SK-N-SH (cell line): ENCODE measurements at regions not wholly inside any gene's neighbourhood (a gene's known extent, or its start where the extent isn't known, plus 50 kb on each side); places are given as distances from the start of the nearest gene placed in this dataset.

Source experiments
- CTCF ChIA-PET: fragments of 300-600, 350-600 bp; formaldehyde crosslinking; extraction: SDS; loops from one replicate; lab custom pipeline; 2021; lab: Yijun Ruan, JAX
- POLR2A ChIA-PET: fragments of 350-600 bp; sonication (Branson Sonifier 250); formaldehyde crosslinking; extraction: SDS; loops from one replicate; lab custom pipeline; 2020; ENCODE audit warnings: antibody characterized with exemption, inconsistent platforms; lab: Yijun Ruan, JAX
- DNase-seq: peaks from one replicate; pipeline ENCODE4 v3.0.0; 2012
- H2AFZ ChIP-seq: fragments of 200-600 bp; sonication (generic); 2 replicates; pipeline ENCODE4 v1.8.1; 2016; ENCODE audit warnings: antibody characterized with exemption, mild to moderate bottlenecking, low read depth
- H3F3A ChIP-seq: fragments of 200-600 bp; sonication (generic); replicated peaks from 2 replicates; pipeline ENCODE3; 2016; ENCODE audit warnings: antibody characterized with exemption, mild to moderate bottlenecking; ENCODE audit not compliant: insufficient read depth
- H3K27ac ChIP-seq, 2 experiments: fragments of 200-500 bp in 1 of 2; fragments of 200-600 bp in 1 of 2; sonication (Bioruptor generic) in 1 of 2; sonication (generic), shearing (Covaris generic) in 1 of 2; 2 replicates each; pipeline versions ENCODE4 v1.5.1 to v1.6.1; 2014 to 2016; ENCODE audit warnings: low read depth in 2 of 2, inconsistent platforms in 1 of 2, low read length in 1 of 2, mild to moderate bottlenecking in 1 of 2, mixed read lengths in 1 of 2
- H3K27me3 ChIP-seq: fragments of 200-600 bp; sonication (generic), shearing (Covaris generic); 2 replicates; pipeline ENCODE4 v1.6.1; 2016; ENCODE audit warnings: mixed run types; ENCODE audit not compliant: insufficient read depth
- H3K36me3 ChIP-seq, 2 experiments: fragments of 200-500 bp in 1 of 2; fragments of 200-600 bp in 1 of 2; sonication (Bioruptor generic) in 1 of 2; sonication (generic) in 1 of 2; replicated peaks in 1 of 2; 2 replicates each; pipeline versions ENCODE3 to v1.5.1; 2014 to 2016; ENCODE audit warnings: low read length in 1 of 2, mild to moderate bottlenecking in 1 of 2; ENCODE audit not compliant: insufficient read depth in 2 of 2, control insufficient read depth in 1 of 2
- H3K4me1 ChIP-seq, 2 experiments: fragments of 200-500 bp in 1 of 2; fragments of 200-600 bp in 1 of 2; sonication (Bioruptor generic) in 1 of 2; sonication (generic), shearing (Covaris generic) in 1 of 2; 2 replicates each; pipeline versions ENCODE4 v1.5.1 to v1.6.1; 2014 to 2016; ENCODE audit warnings: low read depth in 1 of 2, low read length in 1 of 2, mixed run types in 1 of 2; ENCODE audit not compliant: insufficient read depth in 2 of 2, control insufficient read depth in 1 of 2
- H3K4me2 ChIP-seq: fragments of 200-600 bp; sonication (generic), shearing (Covaris generic); 2 replicates; pipeline ENCODE4 v1.6.1; 2017; ENCODE audit warnings: mixed run types
- H3K4me3 ChIP-seq, 2 experiments: fragments of 200-500 bp in 1 of 2; fragments of 200-600 bp in 1 of 2; sonication (Bioruptor generic) in 1 of 2; sonication (generic), shearing (Covaris generic) in 1 of 2; 2 replicates each; pipeline versions ENCODE4 v1.5.1 to v1.8.1; 2014 to 2016; ENCODE audit warnings: low read depth in 2 of 2, inconsistent platforms in 1 of 2, low read length in 1 of 2, mild to moderate bottlenecking in 1 of 2, mixed read lengths in 1 of 2, moderate library complexity in 1 of 2
- H3K79me2 ChIP-seq: fragments of 200-600 bp; sonication (generic); 2 replicates; pipeline ENCODE4 v1.8.1; 2017; ENCODE audit warnings: mild to moderate bottlenecking; ENCODE audit not compliant: insufficient read depth
- H3K9ac ChIP-seq: fragments of 200-600 bp; sonication (generic); 2 replicates; pipeline ENCODE4 v1.6.1; 2017; ENCODE audit warnings: mixed run types
- H3K9me2 ChIP-seq: fragments of 200-600 bp; sonication (generic); 2 replicates; pipeline ENCODE4 v1.6.1; 2017; ENCODE audit warnings: mixed run types
- H3K9me3 ChIP-seq: fragments of 200-600 bp; sonication (generic); 2 replicates; pipeline ENCODE4 v1.6.1; 2017; ENCODE audit warnings: mixed run types, mild to moderate bottlenecking, moderate library complexity
- H4K20me1 ChIP-seq: fragments of 200-600 bp; sonication (generic); 2 replicates; pipeline ENCODE4 v1.6.1; 2017; ENCODE audit warnings: mild to moderate bottlenecking, mixed run types; ENCODE audit not compliant: insufficient read depth
- CHD2 ChIP-seq: fragments of 150-350 bp; IDR thresholded peaks from 2 replicates; pipeline ENCODE4 v1.6.1; 2018; ENCODE audit warnings: low read length; ENCODE audit not compliant: partially characterized antibody
- EP300 ChIP-seq, 2 experiments: IDR thresholded peaks; 2 replicates each; pipeline versions ENCODE4 v1.4.0 to v1.6.1; 2012; ENCODE audit warnings: borderline replicate concordance in 1 of 2, low read depth in 1 of 2, low read length in 1 of 2
- EZH2phosphoT487 ChIP-seq: fragments of 200-600 bp; sonication (generic); IDR thresholded peaks from 2 replicates; pipeline ENCODE4 v1.6.1; 2017; ENCODE audit warnings: low read depth, mixed run types, mild to moderate bottlenecking, antibody characterized with exemption, moderate library complexity, borderline replicate concordance
- FOSL2 ChIP-seq: IDR thresholded peaks from 2 replicates; pipeline ENCODE4 v1.4.0; 2012; ENCODE audit warnings: low read depth, mild to moderate bottlenecking, moderate library complexity, borderline replicate concordance
- FOXM1 ChIP-seq: IDR thresholded peaks from 2 replicates; pipeline ENCODE4 v1.4.0; 2012; ENCODE audit warnings: low read depth, mild to moderate bottlenecking
- MEF2A ChIP-seq: IDR thresholded peaks from 2 replicates; pipeline ENCODE4 v1.4.0; 2012; ENCODE audit warnings: low read depth, borderline replicate concordance
- MXI1 ChIP-seq: IDR thresholded peaks from 2 replicates; pipeline ENCODE4 v1.6.1; 2012; ENCODE audit warnings: mild to moderate bottlenecking, low read depth, low read length, improper control_type of control experiment
- NRF1 ChIP-seq: IDR thresholded peaks from 2 replicates; pipeline ENCODE4 v1.6.1; 2012; ENCODE audit warnings: low read depth, mild to moderate bottlenecking, low read length
- RAD21 ChIP-seq: IDR thresholded peaks from 2 replicates; pipeline ENCODE4 v1.6.1; 2012; ENCODE audit warnings: mild to moderate bottlenecking, low read length
- SIN3A ChIP-seq: IDR thresholded peaks from 2 replicates; pipeline ENCODE4 v1.6.1; 2012; ENCODE audit warnings: low read depth, mild to moderate bottlenecking, low read length, moderate library complexity, borderline replicate concordance
- SMC3 ChIP-seq: IDR thresholded peaks from 2 replicates; pipeline ENCODE4 v1.6.1; 2012; ENCODE audit warnings: low read depth, low read length, improper control_type of control experiment
- TCF12 ChIP-seq: IDR thresholded peaks from 2 replicates; pipeline ENCODE4 v1.4.0; 2012
- TEAD4 ChIP-seq: IDR thresholded peaks from 2 replicates; pipeline ENCODE4 v1.4.0; 2012; ENCODE audit warnings: mild to moderate bottlenecking, borderline replicate concordance; ENCODE audit not compliant: insufficient read depth
- WGBS: methylation state at CpG from one replicate; pipeline ENCODE4 v1.1.6; 2017; ENCODE audit warnings: low lambda C conversion rate; 5-methylcytosine and 5-hydroxymethylcytosine counted together
- TF ChIP-seq, protein P1 (sequence below): IDR thresholded peaks from 2 replicates; pipeline ENCODE4 v1.4.0; 2012; ENCODE audit warnings: low read depth, borderline replicate concordance
- TF ChIP-seq, protein P2 (sequence below): IDR thresholded peaks from 2 replicates; pipeline ENCODE4 v1.4.0; 2012; ENCODE audit warnings: low read depth
- TF ChIP-seq, protein P3 (sequence below): IDR thresholded peaks from 2 replicates; pipeline ENCODE4; 2012
- TF ChIP-seq, protein P4 (sequence below): fragments of 200-600 bp; sonication (generic); IDR thresholded peaks from 2 replicates; pipeline ENCODE4 v1.6.1; 2017; ENCODE audit warnings: antibody characterized with exemption, mild to moderate bottlenecking, moderate library complexity
- TF ChIP-seq, protein P5 (sequence below): IDR thresholded peaks from 2 replicates; pipeline ENCODE4 v1.4.0; 2012; ENCODE audit warnings: low read depth, borderline replicate concordance

DNA sequence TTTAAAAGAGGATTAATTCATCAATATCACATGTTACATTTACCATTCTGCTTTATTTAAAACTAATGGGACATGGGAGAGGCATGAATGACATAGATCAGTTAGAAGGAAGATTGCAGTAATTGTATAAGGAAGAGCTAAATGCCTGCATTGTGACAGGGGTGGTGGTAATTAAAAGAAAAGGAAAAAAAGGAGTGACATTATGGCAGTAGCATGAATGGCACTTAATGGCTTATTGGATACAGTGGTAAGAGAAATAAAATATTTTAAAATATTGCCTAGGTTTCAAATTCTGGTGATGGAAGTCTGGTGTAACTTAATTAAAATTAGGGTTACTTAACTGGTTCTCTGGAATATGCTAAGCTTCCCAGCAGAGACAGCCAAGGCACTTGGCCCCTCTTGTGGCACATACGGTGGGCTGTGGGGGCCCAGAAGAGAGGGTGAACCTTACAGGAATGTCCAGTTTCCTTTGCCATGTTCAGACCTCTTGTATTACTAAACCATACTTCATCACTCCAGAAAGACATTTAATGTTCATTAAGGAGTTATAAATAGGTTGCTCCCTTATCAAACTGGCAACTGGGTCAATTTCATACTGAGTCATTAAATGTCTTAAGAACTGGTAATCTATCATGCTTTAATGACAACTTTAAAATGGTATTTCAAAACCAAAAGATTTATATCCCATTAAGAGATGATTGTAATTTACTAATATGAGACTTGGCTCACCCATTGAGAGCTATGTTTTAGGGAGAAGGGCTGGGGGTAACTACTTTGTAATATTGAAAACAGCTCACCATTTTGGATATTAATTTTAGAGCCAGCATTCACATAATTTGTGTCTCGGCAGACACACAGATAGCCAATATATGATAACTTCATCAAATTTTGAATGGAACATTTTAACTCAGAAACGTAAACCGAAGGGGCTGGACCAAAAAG is 798.9 kb upstream of the PIK3C3 start:
- H3K27ac ChIP-seq = no peak overlapping the region

DNA sequence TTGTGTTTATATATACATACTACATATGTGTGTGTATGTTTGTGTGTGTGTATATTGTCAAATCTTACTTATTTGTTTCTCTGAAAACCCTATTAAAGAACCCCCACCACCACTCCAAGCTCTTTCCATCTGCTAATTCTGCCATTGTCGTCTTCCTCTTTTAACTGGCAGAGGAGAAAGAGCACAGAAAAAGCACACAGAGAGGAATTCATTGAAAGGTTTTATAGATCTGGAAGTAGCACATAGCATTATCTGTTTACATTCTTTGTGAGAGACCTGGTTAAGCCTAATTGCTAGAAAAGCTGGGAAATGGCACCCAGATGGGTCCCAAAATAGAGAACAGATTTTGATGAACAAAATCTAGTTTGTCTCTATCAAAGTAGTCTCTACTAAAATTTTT is 800.0 kb upstream of the PIK3C3 start:
- TF ChIP-seq TEAD4 = no peak
- TF ChIP-seq SMC3 = no peak
- TF ChIP-seq, protein P1, sequence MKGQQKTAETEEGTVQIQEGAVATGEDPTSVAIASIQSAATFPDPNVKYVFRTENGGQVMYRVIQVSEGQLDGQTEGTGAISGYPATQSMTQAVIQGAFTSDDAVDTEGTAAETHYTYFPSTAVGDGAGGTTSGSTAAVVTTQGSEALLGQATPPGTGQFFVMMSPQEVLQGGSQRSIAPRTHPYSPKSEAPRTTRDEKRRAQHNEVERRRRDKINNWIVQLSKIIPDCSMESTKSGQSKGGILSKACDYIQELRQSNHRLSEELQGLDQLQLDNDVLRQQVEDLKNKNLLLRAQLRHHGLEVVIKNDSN = no peak
- TF ChIP-seq CHD2 = no peak
- TF ChIP-seq FOXM1 = no peak
- no peak for TF ChIP-seq EP300 (IDR thresholded peaks at IDR 0.05; ENCODE audit: borderline replicate concordance in 1 of 2, low read depth in 1 of 2, low read length in 1 of 2)
- no peak for TF ChIP-seq SIN3A
- no peak for TF ChIP-seq RAD21
- TF ChIP-seq NRF1 = no peak
- no peak for TF ChIP-seq EZH2phosphoT487
- TF ChIP-seq MEF2A = no peak
- no peak for TF ChIP-seq TCF12
- TF ChIP-seq, protein P2, sequence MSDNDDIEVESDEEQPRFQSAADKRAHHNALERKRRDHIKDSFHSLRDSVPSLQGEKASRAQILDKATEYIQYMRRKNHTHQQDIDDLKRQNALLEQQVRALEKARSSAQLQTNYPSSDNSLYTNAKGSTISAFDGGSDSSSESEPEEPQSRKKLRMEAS = no peak
- TF ChIP-seq, protein P3, sequence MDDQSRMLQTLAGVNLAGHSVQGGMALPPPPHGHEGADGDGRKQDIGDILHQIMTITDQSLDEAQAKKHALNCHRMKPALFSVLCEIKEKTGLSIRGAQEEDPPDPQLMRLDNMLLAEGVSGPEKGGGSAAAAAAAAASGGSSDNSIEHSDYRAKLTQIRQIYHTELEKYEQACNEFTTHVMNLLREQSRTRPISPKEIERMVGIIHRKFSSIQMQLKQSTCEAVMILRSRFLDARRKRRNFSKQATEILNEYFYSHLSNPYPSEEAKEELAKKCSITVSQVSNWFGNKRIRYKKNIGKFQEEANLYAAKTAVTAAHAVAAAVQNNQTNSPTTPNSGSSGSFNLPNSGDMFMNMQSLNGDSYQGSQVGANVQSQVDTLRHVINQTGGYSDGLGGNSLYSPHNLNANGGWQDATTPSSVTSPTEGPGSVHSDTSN = no peak
- TF ChIP-seq, protein P4, sequence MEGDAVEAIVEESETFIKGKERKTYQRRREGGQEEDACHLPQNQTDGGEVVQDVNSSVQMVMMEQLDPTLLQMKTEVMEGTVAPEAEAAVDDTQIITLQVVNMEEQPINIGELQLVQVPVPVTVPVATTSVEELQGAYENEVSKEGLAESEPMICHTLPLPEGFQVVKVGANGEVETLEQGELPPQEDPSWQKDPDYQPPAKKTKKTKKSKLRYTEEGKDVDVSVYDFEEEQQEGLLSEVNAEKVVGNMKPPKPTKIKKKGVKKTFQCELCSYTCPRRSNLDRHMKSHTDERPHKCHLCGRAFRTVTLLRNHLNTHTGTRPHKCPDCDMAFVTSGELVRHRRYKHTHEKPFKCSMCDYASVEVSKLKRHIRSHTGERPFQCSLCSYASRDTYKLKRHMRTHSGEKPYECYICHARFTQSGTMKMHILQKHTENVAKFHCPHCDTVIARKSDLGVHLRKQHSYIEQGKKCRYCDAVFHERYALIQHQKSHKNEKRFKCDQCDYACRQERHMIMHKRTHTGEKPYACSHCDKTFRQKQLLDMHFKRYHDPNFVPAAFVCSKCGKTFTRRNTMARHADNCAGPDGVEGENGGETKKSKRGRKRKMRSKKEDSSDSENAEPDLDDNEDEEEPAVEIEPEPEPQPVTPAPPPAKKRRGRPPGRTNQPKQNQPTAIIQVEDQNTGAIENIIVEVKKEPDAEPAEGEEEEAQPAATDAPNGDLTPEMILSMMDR = no peak
- TF ChIP-seq MXI1 = no peak
- TF ChIP-seq, protein P5, sequence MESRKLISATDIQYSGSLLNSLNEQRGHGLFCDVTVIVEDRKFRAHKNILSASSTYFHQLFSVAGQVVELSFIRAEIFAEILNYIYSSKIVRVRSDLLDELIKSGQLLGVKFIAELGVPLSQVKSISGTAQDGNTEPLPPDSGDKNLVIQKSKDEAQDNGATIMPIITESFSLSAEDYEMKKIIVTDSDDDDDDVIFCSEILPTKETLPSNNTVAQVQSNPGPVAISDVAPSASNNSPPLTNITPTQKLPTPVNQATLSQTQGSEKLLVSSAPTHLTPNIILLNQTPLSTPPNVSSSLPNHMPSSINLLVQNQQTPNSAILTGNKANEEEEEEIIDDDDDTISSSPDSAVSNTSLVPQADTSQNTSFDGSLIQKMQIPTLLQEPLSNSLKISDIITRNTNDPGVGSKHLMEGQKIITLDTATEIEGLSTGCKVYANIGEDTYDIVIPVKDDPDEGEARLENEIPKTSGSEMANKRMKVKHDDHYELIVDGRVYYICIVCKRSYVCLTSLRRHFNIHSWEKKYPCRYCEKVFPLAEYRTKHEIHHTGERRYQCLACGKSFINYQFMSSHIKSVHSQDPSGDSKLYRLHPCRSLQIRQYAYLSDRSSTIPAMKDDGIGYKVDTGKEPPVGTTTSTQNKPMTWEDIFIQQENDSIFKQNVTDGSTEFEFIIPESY = no peak
- no peak for TF ChIP-seq FOSL2
- Histone ChIP-seq H3K36me3 (no peaks in the 10 kb centered on the region), H3F3A (no peaks in the 10 kb centered on the region), H3K9me3 (no peaks in the 10 kb centered on the region), H3K9me2 (no peaks in the 10 kb centered on the region), H3K27ac (no peak overlapping the region), H3K9ac (no peak overlapping the region), H2AFZ (no peak overlapping the region), H4K20me1 (no peaks in the 10 kb centered on the region), H3K27me3 (no peaks in the 10 kb centered on the region), H3K4me2 (no peak overlapping the region), H3K79me2 (no peaks in the 10 kb centered on the region), H3K4me1 (no peaks in the 10 kb centered on the region), H3K4me3 (no peak overlapping the region)
- POLR2A ChIA-PET = no interaction called here
- no peak for DNase-seq
- 84% methylated on average over 1 of the region's 1 CpG for WGBS
- CTCF ChIA-PET = interaction anchor here (1.7 kb wide), 1 partner anchor 13 kb away, joined by 3 read pairs; no protein-coding TSS in a partner anchor

More for the DNA sequence above, 798.9 kb upstream of the PIK3C3 start:
- no peaks in the 10 kb centered on the region for H3K79me2 ChIP-seq
- TF ChIP-seq TEAD4 = no peak
- TF ChIP-seq, all 33 proteins: peak for 0
- Histone ChIP-seq H3K9ac (no peak overlapping the region), H3K9me2 (no peaks in the 10 kb centered on the region), H3K4me1 (no peaks in the 10 kb centered on the region), H3K9me3 (no peaks in the 10 kb centered on the region), H3K4me3 (no peak overlapping the region), H3K27me3 (no peaks in the 10 kb centered on the region), H2AFZ (no peak overlapping the region), H3K36me3 (no peaks in the 10 kb centered on the region), H3K4me2 (no peak overlapping the region), H3F3A (no peaks in the 10 kb centered on the region), H4K20me1 (no peaks in the 10 kb centered on the region)
- WGBS = 82% methylated on average over 4 of the region's 4 CpGs
- POLR2A ChIA-PET = no interaction called here
- DNase-seq = no peak
- CTCF ChIA-PET = interaction anchor here (0.6 to 1.7 kb wide), 3 partner anchors 11 to 16 kb away, joined by 3 read pairs; no protein-coding TSS in a partner anchor
